ENCODE measurements at regions not wholly inside any gene's neighbourhood (a gene's known extent, or its start where the extent isn't known, plus 50 kb on each side); places are given as distances from the start of the nearest gene placed in this dataset.
A peak's percentile ranks its signal among the peaks of the same experiment; 100 is the strongest.

- WGBS = 41% methylated on average over 11 of the region's 11 CpGs
- no peaks in the 10 kb centered on the region for H3K36me3 ChIP-seq
- DNase-seq (ENCODE audit: low spot score) = no peak
- no peaks in the 10 kb centered on the region for H3K9me3 ChIP-seq
- TF ChIP-seq POLR2AphosphoS5 (IDR thresholded peaks at IDR 0.05) = no peak
- TF ChIP-seq POLR2A (IDR thresholded peaks at IDR 0.05) = no peak
- no peak for TF ChIP-seq CTCF (IDR thresholded peaks at IDR 0.05)
- H3K4me1 ChIP-seq (replicated peaks) = no peaks in the 10 kb centered on the region
- intact Hi-C loops (cut with DNase I) = no loop called here
- H3K27me3 ChIP-seq (replicated peaks; ENCODE audit: insufficient read depth) = no peaks in the 10 kb centered on the region
- H3K27ac ChIP-seq = peak overlapping the region in 1 of 2 donors; percentile 6
- peak overlapping the region in 1 of 2 donors; percentile 12 for H3K4me3 ChIP-seq
Observed at GRCh38 chr15:91694131-91694830, 159.2 kb upstream of the SLCO3A1 start.

DNA sequence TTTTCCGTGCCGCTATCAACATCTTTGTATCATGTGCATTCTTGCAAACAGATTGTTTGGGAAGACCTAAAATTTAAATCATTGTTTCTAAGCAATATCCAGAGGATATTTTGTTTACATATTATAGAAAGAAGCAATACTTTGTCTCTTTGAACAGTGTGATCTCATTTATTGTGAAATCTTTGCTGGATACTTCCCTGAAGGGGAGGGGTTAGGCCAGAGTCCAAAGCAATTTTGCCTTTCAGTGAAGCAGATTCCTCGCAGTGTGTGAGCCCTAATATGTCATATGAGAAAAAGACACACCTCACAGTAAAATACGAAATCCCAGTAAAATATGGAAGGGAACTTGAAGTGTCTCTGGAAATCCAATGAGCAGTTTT, 158.7 kb upstream of the SLCO3A1 start:
- H3K36me3 ChIP-seq = no peaks in the 10 kb centered on the region
- intact Hi-C loops (cut with DNase I) = no loop called here
- 47% methylated on average over 4 of the region's 4 CpGs for WGBS
- H3K4me1 ChIP-seq (replicated peaks) = no peaks in the 10 kb centered on the region
- no peak for TF ChIP-seq POLR2A (IDR thresholded peaks at IDR 0.05)
- peak; percentile 47 for TF ChIP-seq POLR2AphosphoS5 (IDR thresholded peaks at IDR 0.05)
- H3K27me3 ChIP-seq (replicated peaks; ENCODE audit: insufficient read depth) = no peaks in the 10 kb centered on the region
- DNase-seq (ENCODE audit: low spot score) = peak; percentile 13
- peak overlapping the region in 1 of 2 donors; percentile 6 for H3K27ac ChIP-seq
- H3K4me3 ChIP-seq = peak overlapping the region in 1 of 2 donors; percentile 12
- no peaks in the 10 kb centered on the region for H3K9me3 ChIP-seq

DNA sequence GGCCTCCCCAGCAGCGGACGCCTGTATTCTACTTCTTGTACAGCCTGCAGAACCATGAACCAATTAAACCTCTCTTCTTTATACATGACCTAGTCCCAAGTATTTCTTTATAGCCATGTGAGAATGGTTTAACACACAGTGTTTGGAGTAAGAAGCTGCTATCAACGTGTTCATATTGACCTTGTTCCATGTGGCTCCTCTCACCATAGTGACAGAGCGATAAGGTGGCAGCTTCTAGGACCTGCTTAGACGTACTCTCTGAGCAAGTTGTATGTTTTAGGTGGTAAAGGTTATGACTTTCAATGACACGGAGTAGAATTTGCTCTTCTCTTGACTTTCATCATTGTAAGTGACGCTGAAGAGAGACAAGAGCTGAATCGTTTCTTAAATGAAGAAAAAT, 157.7 kb upstream of the SLCO3A1 start:
- TF ChIP-seq CTCF (IDR thresholded peaks at IDR 0.05) (no peak), POLR2A (IDR thresholded peaks at IDR 0.05) (no peak), POLR2AphosphoS5 (IDR thresholded peaks at IDR 0.05) (no peak)
- Histone ChIP-seq H3K27me3 (replicated peaks; ENCODE audit: insufficient read depth) (no peaks in the 10 kb centered on the region), H3K27ac (no peak overlapping the region), H3K4me1 (replicated peaks) (no peaks in the 10 kb centered on the region), H3K36me3 (no peaks in the 10 kb centered on the region), H3K9me3 (no peaks in the 10 kb centered on the region), H3K4me3 (no peak overlapping the region)
- DNase-seq (ENCODE audit: low spot score) = no peak
- intact Hi-C loops (cut with DNase I) = no loop called here
- 89% methylated on average over 8 of the region's 8 CpGs for WGBS

DNA sequence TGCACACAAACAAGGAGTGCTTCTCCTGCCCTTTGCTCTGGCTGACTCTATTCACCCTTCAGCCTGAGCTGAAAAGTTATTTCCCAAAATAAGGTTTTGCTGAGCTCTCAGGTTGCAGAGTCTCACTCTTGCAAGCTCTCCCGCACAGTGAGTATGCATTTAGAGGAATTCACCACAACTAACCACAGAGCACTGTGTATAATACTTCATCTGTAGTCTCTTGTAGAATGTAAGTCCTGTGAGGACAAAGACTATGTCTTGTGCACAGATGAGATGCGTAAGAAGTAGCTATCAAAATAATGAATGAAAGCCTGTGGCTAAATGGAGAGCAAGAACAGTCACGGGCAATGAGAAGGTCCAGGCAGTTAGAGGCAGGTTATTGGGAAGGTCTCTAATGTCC, 156.5 kb upstream of the SLCO3A1 start:
- H3K4me3 ChIP-seq = no peak overlapping the region
- intact Hi-C loops (cut with DNase I) = no loop called here
- WGBS = 90% methylated on average over 3 of the region's 3 CpGs
- peaks cover 3% of the 10 kb centered on the region for H3K27me3 ChIP-seq (replicated peaks; ENCODE audit: insufficient read depth)
- no peak for DNase-seq (ENCODE audit: low spot score)
- H3K36me3 ChIP-seq = no peaks in the 10 kb centered on the region
- no peak overlapping the region for H3K27ac ChIP-seq
- no peak for TF ChIP-seq POLR2AphosphoS5 (IDR thresholded peaks at IDR 0.05)
- no peak for TF ChIP-seq CTCF (IDR thresholded peaks at IDR 0.05)
- no peak for TF ChIP-seq POLR2A (IDR thresholded peaks at IDR 0.05)
- H3K9me3 ChIP-seq = no peaks in the 10 kb centered on the region
- no peaks in the 10 kb centered on the region for H3K4me1 ChIP-seq (replicated peaks)

GRCh38 chr15:91698241-91698640, 155.3 kb upstream of the SLCO3A1 start:
- H3K4me1 ChIP-seq (replicated peaks) = no peaks in the 10 kb centered on the region
- intact Hi-C loops (cut with DNase I) = no loop called here
- H3K36me3 ChIP-seq = no peaks in the 10 kb centered on the region
- no peaks in the 10 kb centered on the region for H3K9me3 ChIP-seq
- no peak for TF ChIP-seq CTCF (IDR thresholded peaks at IDR 0.05)
- TF ChIP-seq POLR2A (IDR thresholded peaks at IDR 0.05) = no peak
- TF ChIP-seq POLR2AphosphoS5 (IDR thresholded peaks at IDR 0.05) = no peak
- WGBS = 90% methylated on average over 4 of the region's 4 CpGs
- DNase-seq (ENCODE audit: low spot score) = no peak
- no peak overlapping the region for H3K4me3 ChIP-seq
- no peak overlapping the region for H3K27ac ChIP-seq
- peaks cover 3% of the 10 kb centered on the region for H3K27me3 ChIP-seq (replicated peaks; ENCODE audit: insufficient read depth)
